ENCODE measurements at regions not wholly inside any gene's neighbourhood (a gene's known extent, or its start where the extent isn't known, plus 50 kb on each side); places are given as distances from the start of the nearest gene placed in this dataset.

- TF ChIP-seq RAD21 (IDR thresholded peaks at IDR 0.05; ENCODE audit: low read length) (no peak), CTCF (conservative IDR thresholded peaks at IDR 0.05; ENCODE audit: low read depth, low read length) (no peak), RFX5 (IDR thresholded peaks at IDR 0.05; ENCODE audit: low read depth, low read length) (no peak), POLR2A (IDR thresholded peaks at IDR 0.05; ENCODE audit: low read depth, low read length) (no peak), USF2 (IDR thresholded peaks at IDR 0.05; ENCODE audit: low read depth, low read length) (no peak), MXI1 (IDR thresholded peaks at IDR 0.05; ENCODE audit: borderline replicate concordance, low read depth, low read length) (no peak), FOS (IDR thresholded peaks at IDR 0.05; ENCODE audit: low read depth, low read length) (no peak), SMC3 (IDR thresholded peaks at IDR 0.05; ENCODE audit: low read depth, low read length) (no peak), CEBPB (IDR thresholded peaks at IDR 0.05; ENCODE audit: low read depth, low read length) (no peak), BHLHE40 (IDR thresholded peaks at IDR 0.05; ENCODE audit: low read depth, low read length) (no peak)
Observed at GRCh38 chr10:111356571-111356970, 279.7 kb downstream of the ADRA2A start.
